ENCODE measurements at regions not wholly inside any gene's neighbourhood (a gene's known extent, or its start where the extent isn't known, plus 50 kb on each side); places are given as distances from the start of the nearest gene placed in this dataset.

DNA sequence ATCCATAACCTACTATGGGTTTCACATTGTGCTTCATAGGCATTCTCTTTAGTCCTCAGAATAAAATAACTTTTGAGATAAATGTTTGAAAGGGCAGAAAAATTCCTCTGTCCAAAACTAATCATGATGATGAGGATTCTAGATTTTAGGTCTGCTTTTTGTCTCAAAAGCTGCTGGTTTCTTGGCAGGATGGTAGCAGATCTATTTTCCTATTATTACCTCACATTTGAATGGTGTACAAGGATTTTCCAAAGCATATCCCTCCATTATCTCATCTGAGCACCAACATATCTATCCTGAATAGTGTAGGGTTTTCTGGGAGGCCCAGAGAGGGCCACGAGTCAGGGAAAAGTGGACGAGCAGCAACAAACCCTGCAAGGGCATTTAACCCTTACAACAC is 201.9 kb downstream of the PLPP3 start:
- DNase-seq (ENCODE audit: low read depth, low spot score): no peak
- H3K9me3 ChIP-seq (ENCODE audit: control insufficient read depth, insufficient read depth, low read length): no peaks in the 10 kb centered on the region
- peaks cover 3% of the 10 kb centered on the region; the same call in 1 of the 2 replicates for H3K4me1 ChIP-seq (ENCODE audit: control insufficient read depth, insufficient read depth, low read length)
- no CpG with 5 or more reads among the region's 2 CpGs for WGBS (ENCODE audit: insufficient coverage, insufficient read length)
- H3K36me3 ChIP-seq (ENCODE audit: control insufficient read depth, insufficient read depth, low read length): no peaks in the 10 kb centered on the region
- no peak overlapping the region for H3K4me3 ChIP-seq (ENCODE audit: low read length)
- H3K27me3 ChIP-seq (ENCODE audit: control insufficient read depth, insufficient read depth, low read length): no peaks in the 10 kb centered on the region
- no peak overlapping the region for H3K27ac ChIP-seq (ENCODE audit: low read length)

DNA sequence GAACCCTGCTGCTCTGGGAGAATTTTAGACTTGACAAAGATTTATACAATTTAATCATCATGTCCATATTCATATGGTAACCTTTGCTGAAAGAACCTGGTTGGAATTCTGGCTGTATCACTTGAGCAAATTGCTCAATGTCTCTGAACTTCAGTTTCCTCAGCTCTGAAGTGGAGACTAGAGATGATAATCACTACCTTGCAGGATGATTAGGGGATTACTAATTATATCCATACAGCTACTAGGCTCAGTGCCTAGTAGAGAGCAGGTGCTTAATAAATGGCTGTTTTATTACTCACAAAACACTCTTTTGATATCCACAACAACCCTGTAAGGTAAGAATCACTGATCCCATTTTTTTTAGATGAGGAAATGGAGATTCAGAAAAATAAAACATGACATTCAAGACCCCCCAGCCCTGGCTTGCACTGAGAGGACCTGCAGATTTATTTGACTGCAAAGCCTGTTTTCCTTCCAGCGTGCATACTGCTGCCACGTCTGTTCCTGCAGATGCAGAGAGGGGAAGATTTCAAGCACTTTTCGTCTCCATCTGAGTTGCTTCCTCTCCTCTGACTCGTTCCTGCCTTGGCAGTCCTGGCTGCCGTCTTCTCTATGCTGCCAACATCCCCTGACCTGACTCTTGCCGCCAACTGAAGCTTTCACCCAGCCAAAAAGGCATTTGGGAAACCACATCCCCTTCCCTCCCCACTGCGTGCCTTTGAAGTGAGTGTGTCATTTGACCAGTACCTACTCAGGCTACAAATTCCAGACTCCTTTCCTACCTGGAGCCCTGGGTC is 203.0 kb downstream of the PLPP3 start:
- no peak overlapping the region for H3K4me3 ChIP-seq (ENCODE audit: low read length)
- WGBS (ENCODE audit: insufficient coverage, insufficient read length): no CpG with 5 or more reads among the region's 7 CpGs
- peaks cover 3% of the 10 kb centered on the region; the same call in 1 of the 2 replicates for H3K4me1 ChIP-seq (ENCODE audit: control insufficient read depth, insufficient read depth, low read length)
- no peaks in the 10 kb centered on the region for H3K27me3 ChIP-seq (ENCODE audit: control insufficient read depth, insufficient read depth, low read length)
- H3K9me3 ChIP-seq (ENCODE audit: control insufficient read depth, insufficient read depth, low read length): no peaks in the 10 kb centered on the region
- H3K36me3 ChIP-seq (ENCODE audit: control insufficient read depth, insufficient read depth, low read length): no peaks in the 10 kb centered on the region
- H3K27ac ChIP-seq (ENCODE audit: low read length): no peak overlapping the region
- DNase-seq (ENCODE audit: low read depth, low spot score): no peak

DNA sequence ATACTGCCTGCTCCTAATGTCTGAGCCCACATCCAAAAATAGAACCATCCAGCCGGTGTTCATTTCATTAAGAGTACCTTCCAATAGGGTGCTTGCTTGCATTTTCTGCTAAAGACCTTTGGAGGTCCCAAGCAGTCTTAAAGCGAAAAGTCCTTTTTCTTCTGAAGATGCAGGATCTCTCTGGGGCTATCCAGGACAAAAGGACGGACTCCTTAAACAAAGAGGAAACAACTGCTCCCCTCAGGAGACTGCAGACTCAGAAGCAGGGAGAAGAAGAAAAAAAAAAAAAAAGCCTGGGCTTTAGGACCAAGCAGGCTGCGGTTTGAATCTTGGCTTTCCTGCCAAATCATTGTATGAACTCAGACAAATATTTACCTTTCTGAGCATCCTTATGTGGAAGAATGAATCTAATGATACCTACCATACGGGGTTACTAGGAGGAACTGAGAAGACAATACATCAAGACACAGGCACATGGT is 204.0 kb downstream of the PLPP3 start:
- no peaks in the 10 kb centered on the region for H3K27me3 ChIP-seq (ENCODE audit: control insufficient read depth, insufficient read depth, low read length)
- H3K4me1 ChIP-seq (ENCODE audit: control insufficient read depth, insufficient read depth, low read length): peaks cover 6% of the 10 kb centered on the region; the same call in 1 of the 2 replicates
- DNase-seq (ENCODE audit: low read depth, low spot score): no peak
- H3K27ac ChIP-seq (ENCODE audit: low read length): no peak overlapping the region
- H3K9me3 ChIP-seq (ENCODE audit: control insufficient read depth, insufficient read depth, low read length): no peaks in the 10 kb centered on the region
- no CpG with 5 or more reads among the region's 5 CpGs for WGBS (ENCODE audit: insufficient coverage, insufficient read length)
- no peaks in the 10 kb centered on the region for H3K36me3 ChIP-seq (ENCODE audit: control insufficient read depth, insufficient read depth, low read length)
- H3K4me3 ChIP-seq (ENCODE audit: low read length): no peak overlapping the region

DNA sequence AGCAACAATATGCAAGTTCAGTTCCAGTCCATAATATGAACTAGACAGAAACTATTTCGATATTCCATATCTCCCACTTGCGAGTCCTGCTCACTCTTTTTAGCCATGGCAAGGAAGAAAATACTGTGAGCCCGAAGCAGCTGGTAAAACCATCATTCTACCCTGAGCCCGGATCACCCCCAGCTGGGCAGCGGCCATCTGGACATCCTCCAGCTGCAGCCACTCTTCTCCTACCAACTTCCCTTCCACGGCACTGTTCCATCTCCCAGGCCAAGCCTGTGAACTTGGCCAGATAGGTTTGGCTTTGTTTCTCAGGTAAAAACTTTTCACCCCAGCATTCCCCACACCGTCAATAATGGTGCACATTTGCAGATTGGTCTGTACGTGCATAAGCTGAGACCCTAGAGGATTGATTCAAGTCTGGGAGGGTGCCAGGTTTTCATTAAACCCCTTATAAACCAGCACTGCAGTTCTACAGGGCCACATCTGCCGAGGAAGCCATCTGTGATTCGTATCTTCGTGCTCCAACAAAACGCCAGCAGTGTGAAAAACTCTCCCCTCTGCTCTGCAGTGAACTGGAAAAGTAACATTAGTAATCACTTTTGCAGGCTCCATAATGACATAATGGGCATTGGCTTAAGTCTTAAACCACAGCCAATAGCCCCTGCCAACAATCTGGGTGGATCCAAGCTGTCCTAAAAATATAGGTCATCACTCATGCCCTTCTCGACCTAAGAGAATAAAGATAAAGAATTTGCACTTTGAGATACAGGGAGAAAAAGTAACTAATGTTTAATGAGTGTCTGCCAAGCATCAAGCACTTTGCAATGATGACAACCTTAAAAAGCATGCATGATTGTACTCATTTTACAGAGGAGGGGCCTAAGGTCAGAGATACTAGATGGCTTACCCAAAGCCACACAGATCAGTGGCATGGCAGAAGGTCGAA is 205.1 kb downstream of the PLPP3 start:
- Histone ChIP-seq H3K4me3 (ENCODE audit: low read length) (no peak overlapping the region), H3K27me3 (ENCODE audit: control insufficient read depth, insufficient read depth, low read length) (no peaks in the 10 kb centered on the region), H3K9me3 (ENCODE audit: control insufficient read depth, insufficient read depth, low read length) (no peaks in the 10 kb centered on the region), H3K27ac (ENCODE audit: low read length) (no peak overlapping the region), H3K4me1 (ENCODE audit: control insufficient read depth, insufficient read depth, low read length) (peaks cover 9% of the 10 kb centered on the region; the same call in 1 of the 2 replicates), H3K36me3 (ENCODE audit: control insufficient read depth, insufficient read depth, low read length) (no peaks in the 10 kb centered on the region)
- no peak for DNase-seq (ENCODE audit: low read depth, low spot score)
- WGBS (ENCODE audit: insufficient coverage, insufficient read length): no CpG with 5 or more reads among the region's 14 CpGs

DNA sequence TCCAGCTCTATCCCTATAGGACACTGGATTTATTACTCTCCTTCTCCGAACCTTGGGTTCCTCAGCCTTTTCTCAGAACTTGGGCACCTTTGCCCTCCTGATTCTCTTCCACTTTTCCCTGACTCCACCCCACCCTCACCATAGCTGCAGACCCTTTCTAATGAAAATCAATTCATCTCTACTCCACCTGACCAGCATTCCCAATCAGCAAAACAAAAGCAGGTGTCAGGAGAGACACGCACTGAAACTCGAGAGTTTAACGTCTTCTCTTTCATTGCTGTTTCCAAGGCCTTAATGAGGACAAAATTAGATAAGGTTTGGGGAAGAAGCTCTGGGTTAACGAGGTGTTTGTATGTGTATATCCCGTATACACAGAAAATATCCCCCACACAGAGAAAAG is 208.8 kb downstream of the PLPP3 start:
- no peak overlapping the region for H3K27ac ChIP-seq (ENCODE audit: low read length)
- WGBS (ENCODE audit: insufficient coverage, insufficient read length): no CpG with 5 or more reads among the region's 6 CpGs

DNA sequence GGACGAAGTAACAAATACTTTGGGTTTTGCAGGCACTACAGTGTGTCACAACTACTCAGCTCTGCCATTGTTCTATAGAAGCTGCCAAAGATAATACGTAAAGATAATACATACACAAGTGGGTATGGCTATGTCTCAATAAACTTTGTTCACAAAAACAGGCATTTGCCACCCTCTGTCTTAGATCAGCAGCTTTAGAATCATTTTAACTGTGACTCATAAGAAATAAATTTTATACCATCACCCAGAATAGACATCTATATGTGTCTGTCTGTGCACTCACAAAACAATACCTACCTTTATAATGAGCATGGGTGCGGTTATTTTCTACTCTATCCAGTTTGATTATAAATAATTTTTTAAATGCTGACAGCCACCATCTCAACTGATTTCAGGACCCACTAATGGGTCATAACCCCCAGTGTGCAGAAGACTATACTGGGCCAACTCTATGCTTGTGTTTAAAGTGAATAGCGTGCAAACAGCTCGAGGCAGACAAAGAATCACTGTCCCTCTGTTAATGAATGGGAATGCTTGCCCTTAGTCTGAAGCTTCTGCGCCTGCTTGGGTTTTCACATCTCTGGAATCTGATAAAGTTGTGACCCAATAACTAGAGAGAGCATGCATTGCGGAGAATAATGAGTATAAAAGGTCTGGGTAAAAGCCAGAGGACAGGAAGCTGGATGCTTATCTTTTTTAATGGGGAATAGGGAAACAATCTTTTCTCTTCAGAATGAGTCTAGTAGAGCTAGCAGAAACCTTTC is 216.2 kb downstream of the PLPP3 start:
- H3K27ac ChIP-seq (ENCODE audit: low read length): no peak overlapping the region
- no peak overlapping the region for H3K4me3 ChIP-seq (ENCODE audit: low read length)
- DNase-seq (ENCODE audit: low read depth, low spot score): no peak
- no peaks in the 10 kb centered on the region for H3K36me3 ChIP-seq (ENCODE audit: control insufficient read depth, insufficient read depth, low read length)
- WGBS (ENCODE audit: insufficient coverage, insufficient read length): no CpG with 5 or more reads among the region's 7 CpGs
- H3K4me1 ChIP-seq (ENCODE audit: control insufficient read depth, insufficient read depth, low read length): no peaks in the 10 kb centered on the region; the same call in 1 of the 2 replicates
- H3K27me3 ChIP-seq (ENCODE audit: control insufficient read depth, insufficient read depth, low read length): no peaks in the 10 kb centered on the region
- no peaks in the 10 kb centered on the region for H3K9me3 ChIP-seq (ENCODE audit: control insufficient read depth, insufficient read depth, low read length)

More for the DNA sequence above, 208.8 kb downstream of the PLPP3 start:
- Histone ChIP-seq H3K4me3 (ENCODE audit: low read length) (no peak overlapping the region), H3K4me1 (ENCODE audit: control insufficient read depth, insufficient read depth, low read length) (peaks cover 7% of the 10 kb centered on the region; the same call in 1 of the 2 replicates), H3K27me3 (ENCODE audit: control insufficient read depth, insufficient read depth, low read length) (no peaks in the 10 kb centered on the region), H3K9me3 (ENCODE audit: control insufficient read depth, insufficient read depth, low read length) (no peaks in the 10 kb centered on the region), H3K36me3 (ENCODE audit: control insufficient read depth, insufficient read depth, low read length) (no peaks in the 10 kb centered on the region)
- DNase-seq (ENCODE audit: low read depth, low spot score): no peak

DNA sequence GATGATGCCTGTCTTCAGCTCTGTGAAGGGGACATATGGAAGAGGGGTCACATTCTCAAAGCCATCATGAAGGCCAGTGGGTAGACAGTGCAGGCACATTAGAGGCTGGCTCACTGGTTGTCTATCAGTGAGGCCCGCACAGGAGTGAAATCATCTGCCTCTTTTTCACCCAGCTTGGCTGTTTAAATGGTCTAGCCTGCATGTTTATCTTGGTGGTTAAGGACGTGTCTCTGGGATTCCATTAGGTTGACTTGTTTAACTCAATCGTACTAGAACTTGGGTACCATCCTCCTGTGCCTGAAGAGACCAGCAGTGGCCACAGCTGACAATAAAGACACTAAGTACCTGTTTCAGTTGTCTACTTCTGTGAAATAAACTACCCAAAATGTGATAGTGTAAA is 219.3 kb downstream of the PLPP3 start:
- DNase-seq (ENCODE audit: low read depth, low spot score): no peak
- Histone ChIP-seq H3K27ac (ENCODE audit: low read length) (no peak overlapping the region), H3K9me3 (ENCODE audit: control insufficient read depth, insufficient read depth, low read length) (no peaks in the 10 kb centered on the region), H3K36me3 (ENCODE audit: control insufficient read depth, insufficient read depth, low read length) (no peaks in the 10 kb centered on the region), H3K27me3 (ENCODE audit: control insufficient read depth, insufficient read depth, low read length) (no peaks in the 10 kb centered on the region), H3K4me3 (ENCODE audit: low read length) (no peak overlapping the region), H3K4me1 (ENCODE audit: control insufficient read depth, insufficient read depth, low read length) (no peaks in the 10 kb centered on the region; the same call in none of the 2 replicates)
- WGBS (ENCODE audit: insufficient coverage, insufficient read length): no CpG with 5 or more reads among the region's 3 CpGs

DNA sequence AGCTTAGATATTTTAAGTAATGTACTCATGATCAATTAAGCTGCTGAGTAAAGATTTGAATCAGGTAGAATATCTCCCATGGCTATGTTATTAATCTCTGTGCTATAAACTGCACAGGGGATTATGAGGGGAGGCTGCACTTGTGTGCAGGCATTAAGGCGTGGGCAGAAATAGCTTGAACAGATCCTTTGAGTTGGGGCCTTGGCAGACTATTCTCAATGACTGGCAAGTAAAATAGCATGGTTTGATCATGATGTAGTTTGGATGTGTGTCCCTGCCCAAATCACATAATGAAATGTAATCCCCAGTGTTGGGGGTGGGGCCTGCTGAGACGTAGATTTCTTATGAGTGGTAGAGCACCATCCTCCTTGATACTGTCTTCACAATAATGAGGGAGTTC is 220.3 kb downstream of the PLPP3 start:
- WGBS (ENCODE audit: insufficient coverage, insufficient read length): no CpG with 5 or more reads among the region's 2 CpGs
- Histone ChIP-seq H3K4me1 (ENCODE audit: control insufficient read depth, insufficient read depth, low read length) (no peaks in the 10 kb centered on the region; the same call in none of the 2 replicates), H3K27ac (ENCODE audit: low read length) (no peak overlapping the region), H3K27me3 (ENCODE audit: control insufficient read depth, insufficient read depth, low read length) (no peaks in the 10 kb centered on the region), H3K9me3 (ENCODE audit: control insufficient read depth, insufficient read depth, low read length) (no peaks in the 10 kb centered on the region), H3K4me3 (ENCODE audit: low read length) (no peak overlapping the region), H3K36me3 (ENCODE audit: control insufficient read depth, insufficient read depth, low read length) (no peaks in the 10 kb centered on the region)
- DNase-seq (ENCODE audit: low read depth, low spot score): no peak

DNA sequence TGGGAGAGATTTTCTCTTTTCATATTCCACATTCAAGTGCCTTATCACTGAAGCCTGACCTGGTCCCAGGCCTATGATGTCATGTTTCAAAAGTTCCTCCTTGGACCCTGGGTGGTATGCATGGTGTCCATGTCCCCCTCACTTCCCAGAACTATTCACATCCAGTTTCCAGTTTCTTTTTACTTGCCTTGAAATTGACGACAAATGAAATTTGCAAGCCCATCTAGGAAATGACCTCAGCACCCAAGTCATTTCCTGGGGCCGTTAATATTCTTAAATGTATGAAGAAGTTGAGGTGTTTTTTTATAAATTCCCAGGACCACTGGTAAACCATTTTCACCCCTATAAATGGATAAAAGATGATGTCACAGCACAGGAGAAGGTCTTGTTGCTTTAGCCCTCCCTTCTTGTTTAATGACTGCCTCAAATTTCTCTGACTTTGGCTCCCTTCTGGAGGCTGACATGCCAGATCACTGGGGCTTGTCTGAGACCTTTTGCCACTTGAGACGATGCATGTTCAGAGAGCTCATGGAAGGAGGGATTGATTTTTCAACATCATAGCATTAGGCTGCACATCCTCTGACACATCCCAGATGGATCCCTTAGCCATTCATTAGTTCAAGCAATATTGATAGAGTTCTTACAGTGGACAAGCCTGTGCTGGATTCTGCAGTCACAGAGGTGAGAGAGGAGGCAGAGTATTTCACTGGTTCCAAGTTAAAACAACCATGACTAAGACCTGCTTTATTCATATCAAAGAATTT is 221.3 kb downstream of the PLPP3 start:
- Histone ChIP-seq H3K4me3 (ENCODE audit: low read length) (no peak overlapping the region), H3K27me3 (ENCODE audit: control insufficient read depth, insufficient read depth, low read length) (no peaks in the 10 kb centered on the region), H3K4me1 (ENCODE audit: control insufficient read depth, insufficient read depth, low read length) (no peaks in the 10 kb centered on the region; the same call in none of the 2 replicates), H3K9me3 (ENCODE audit: control insufficient read depth, insufficient read depth, low read length) (no peaks in the 10 kb centered on the region), H3K27ac (ENCODE audit: low read length) (no peak overlapping the region), H3K36me3 (ENCODE audit: control insufficient read depth, insufficient read depth, low read length) (no peaks in the 10 kb centered on the region)
- no peak for DNase-seq (ENCODE audit: low read depth, low spot score)
- no CpG with 5 or more reads among the region's 3 CpGs for WGBS (ENCODE audit: insufficient coverage, insufficient read length)
